K562 (cell line): ENCODE measurements at regions not wholly inside any gene's neighbourhood (a gene's known extent, or its start where the extent isn't known, plus 50 kb on each side); places are given as distances from the start of the nearest gene placed in this dataset.

Experiments used
- ATAC-seq: fragments of 200-7000 bp; cut with Tn5 transposase; 3 replicates; pipeline ENCODE4 v1.9.1; 2020; ENCODE audit warnings: moderate library complexity
- BruUV-seq: library from RNA; stranded (reverse); fragments of 400-500 nt; replicated peaks from 2 replicates; lab custom pipeline; 2021; lab: Mats Ljungman, UMichigan
- CTCF ChIA-PET: fragments of 300-600 bp; formaldehyde crosslinking; extraction: SDS; loops from one replicate; lab custom pipeline; 2021; ENCODE audit warnings: low intra/inter-chr PET ratio; lab: Yijun Ruan, JAX
- POLR2A ChIA-PET: fragments of 300-600, 350-650 bp; sonication (Branson Sonifier 250); formaldehyde crosslinking; extraction: SDS; loops from one replicate; lab custom pipeline; 2021; ENCODE audit warnings: antibody characterized with exemption, inconsistent platforms; lab: Yijun Ruan, JAX
- DNase-seq, 4 experiments: peaks; one replicate each; pipeline versions ENCODE4 v3.0.0 to v3.0.0-alpha.2; 2011 to 2018; ENCODE audit warnings: low spot score in 3 of 4, mixed read lengths in 3 of 4; ENCODE audit errors: extremely low read depth in 1 of 4
- FAIRE-seq: peaks from 2 replicates; lab custom pipeline; 2011; peaks lifted over from hg19 to GRCh38; lab: Jason Lieb, UNC
- H2AFZ ChIP-seq: 2 replicates; pipeline ENCODE4 v1.6.0; 2011; ENCODE audit warnings: low read depth, low read length, control low read depth, inconsistent platforms
- H3K27ac ChIP-seq: fragments of 200-600 bp; 3 replicates; pipeline ENCODE4 v1.8.0; 2011; ENCODE audit warnings: low read depth, mild to moderate bottlenecking, control low read depth, inconsistent platforms, low read length, moderate library complexity, mixed read lengths; ENCODE audit errors: extremely low read depth
- H3K27me3 ChIP-seq, 2 experiments: fragments of 300-600 bp in 1 of 2; 2 replicates in 1 of 2; 3 replicates in 1 of 2; pipeline versions ENCODE4 v1.6.0 to v1.8.0; 2011; ENCODE audit warnings: inconsistent platforms in 2 of 2, low read length in 2 of 2, mild to moderate bottlenecking in 1 of 2, mixed read lengths in 1 of 2, moderate library complexity in 1 of 2; ENCODE audit not compliant: control insufficient read depth in 2 of 2, insufficient read depth in 2 of 2
- H3K36me3 ChIP-seq: fragments of 300-600 bp; 3 replicates; pipeline ENCODE4 v1.8.0; 2011; ENCODE audit warnings: mild to moderate bottlenecking, low read length, inconsistent platforms; ENCODE audit not compliant: control insufficient read depth, insufficient read depth
- H3K4me1 ChIP-seq, 2 experiments: fragments of 200-600 bp in 1 of 2; replicated peaks in 1 of 2; 2 replicates in 1 of 2; 3 replicates in 1 of 2; pipeline versions ENCODE4 v1.5.1 to v1.8.0; 2011; ENCODE audit warnings: inconsistent platforms in 2 of 2, low read length in 2 of 2, mild to moderate bottlenecking in 1 of 2, mixed read lengths in 1 of 2, moderate library complexity in 1 of 2; ENCODE audit not compliant: control insufficient read depth in 2 of 2, insufficient read depth in 2 of 2
- H3K4me2 ChIP-seq: 2 replicates; pipeline ENCODE4 v1.6.1; 2011; ENCODE audit warnings: low read length, control low read depth, inconsistent platforms, mixed read lengths; ENCODE audit not compliant: insufficient read depth
- H3K4me3 ChIP-seq: fragments of 200-600 bp; sonication (generic), shearing (Covaris generic); 2 replicates; pipeline ENCODE4 v1.5.1; 2016; ENCODE audit warnings: control low read depth, inconsistent platforms
- H3K79me2 ChIP-seq: fragments of 200-600 bp; 3 replicates; pipeline ENCODE4 v1.8.0; 2011; ENCODE audit warnings: low read length, inconsistent platforms; ENCODE audit not compliant: control insufficient read depth, insufficient read depth
- H3K9ac ChIP-seq, 2 experiments: 2 replicates each; pipeline versions ENCODE4 v1.6.0 to v1.6.1; 2011; ENCODE audit warnings: low read depth in 2 of 2, low read length in 2 of 2, control low read depth in 1 of 2, inconsistent platforms in 1 of 2, mild to moderate bottlenecking in 1 of 2, mixed read lengths in 1 of 2; ENCODE audit not compliant: insufficient read depth in 1 of 2
- H3K9me1 ChIP-seq: one replicate; pipeline ENCODE4 v1.6.0; 2011; ENCODE audit warnings: inconsistent platforms, mild to moderate bottlenecking, low read length, moderate library complexity; ENCODE audit not compliant: control insufficient read depth, insufficient read depth
- H3K9me3 ChIP-seq: replicated peaks from 2 replicates; pipeline ENCODE4 v1.5.1; 2011; ENCODE audit warnings: low read depth, low read length, inconsistent platforms; ENCODE audit not compliant: control insufficient read depth, insufficient read depth
- H4K20me1 ChIP-seq: replicated peaks from 2 replicates; pipeline ENCODE4 v1.6.1; 2011; ENCODE audit warnings: low read length, inconsistent platforms, mixed read lengths; ENCODE audit not compliant: control insufficient read depth, insufficient read depth
- ATF4 ChIP-seq: fragments of 450-650 bp; formaldehyde crosslinking; IDR thresholded peaks from 2 replicates; pipeline ENCODE4 v1.4.0; 2022; ENCODE audit warnings: mild to moderate bottlenecking, moderate library complexity
- FOXP1 ChIP-seq: sonication (generic); formaldehyde crosslinking; IDR thresholded peaks from 2 replicates; pipeline ENCODE4 v1.8.0; 2022; ENCODE audit warnings: mild to moderate bottlenecking, missing genetic modification reagents
- MAZ ChIP-seq, 2 experiments: fragments of 450-650 bp in 1 of 2; sonication (generic) in 1 of 2; formaldehyde crosslinking; IDR thresholded peaks in 1 of 2; conservative IDR thresholded peaks in 1 of 2; 2 replicates each; pipeline versions ENCODE4 v1.4.0 to v1.5.0; 2020; ENCODE audit warnings: mild to moderate bottlenecking in 1 of 2, missing genetic modification reagents in 1 of 2
- MED1 ChIP-seq: sonication (generic); formaldehyde crosslinking; IDR thresholded peaks from 2 replicates; pipeline ENCODE4 v1.8.1; 2023; ENCODE audit warnings: missing genetic modification reagents, borderline replicate concordance
- MEF2D ChIP-seq: conservative IDR thresholded peaks from 2 replicates; pipeline ENCODE4 v1.6.1; 2016; ENCODE audit warnings: low read depth, missing genetic modification characterization, missing compliant biosample characterization
- MTA3 ChIP-seq: fragments of 450-650 bp; formaldehyde crosslinking; IDR thresholded peaks from 2 replicates; pipeline ENCODE4 v1.6.1; 2017; ENCODE audit warnings: mild to moderate bottlenecking, borderline replicate concordance
- NRF1 ChIP-seq, 2 experiments: fragments of 450-650 bp; IDR thresholded peaks in 1 of 2; conservative IDR thresholded peaks in 1 of 2; 2 replicates each; pipeline ENCODE4 v1.6.1; 2014; ENCODE audit warnings: mild to moderate bottlenecking in 2 of 2
- RBM34 ChIP-seq: fragments of 200-400 bp; formaldehyde crosslinking; IDR thresholded peaks from 2 replicates; pipeline ENCODE4 v1.6.1; 2018; ENCODE audit warnings: low read length, borderline replicate concordance; ENCODE audit not compliant: insufficient read depth
- REST ChIP-seq, 2 experiments: fragments of 450-650 bp; formaldehyde crosslinking in 1 of 2; IDR thresholded peaks; 2 replicates each; pipeline versions ENCODE4 v1.4.0 to v1.6.1; 2014 to 2020; ENCODE audit warnings: mild to moderate bottlenecking in 2 of 2, borderline replicate concordance in 1 of 2, low read depth in 1 of 2
- STAT5B ChIP-seq: fragments of 250-450 bp; sonication (Bioruptor Pico); IDR thresholded peaks from 2 replicates; pipeline ENCODE4 v1.8.0; 2021; ENCODE audit warnings: mild to moderate bottlenecking, inconsistent platforms
- TAF7 ChIP-seq: fragments of 450-650 bp; IDR thresholded peaks from 2 replicates; pipeline ENCODE4 v1.6.1; 2016; ENCODE audit warnings: missing genetic modification characterization, missing compliant biosample characterization
- THRA ChIP-seq: fragments of 450-650 bp; IDR thresholded peaks from 2 replicates; pipeline ENCODE4 v1.6.1; 2017; ENCODE audit warnings: mild to moderate bottlenecking, moderate library complexity
- WGBS: fragments of 100-300 bp; shearing (Covaris generic); methylation state at CpG from one replicate; pipeline ENCODE4 v1.1.6; 2016; ENCODE audit warnings: low coverage, mixed read lengths; ENCODE audit not compliant: insufficient coverage; ENCODE audit errors: missing lambda C conversion rate; 5-methylcytosine and 5-hydroxymethylcytosine counted together
- in situ Hi-C: fragments of 300-500 bp; cut with MboI; formaldehyde crosslinking; loops from 4 replicates; pipeline ENCODE4 v1.15.0; 2018; ENCODE audit warnings: inconsistent platforms, mixed read lengths
- intact Hi-C: fragments of 100-400 bp; cut with micrococcal nuclease; formaldehyde crosslinking; loops from 2 replicates; pipeline ENCODE4 v1.14.2; 2022

GRCh38 chr11:115933564-115933963 is 429.3 kb upstream of the CADM1 start:
- ChIA-PET POLR2A (no interaction called here), CTCF (no interaction called here)
- H4K20me1 ChIP-seq: no peaks in the 10 kb centered on the region
- no peaks in the 10 kb centered on the region for H3K9me1 ChIP-seq
- in situ Hi-C loops: no loop called here
- no peaks in the 10 kb centered on the region for H3K36me3 ChIP-seq
- no TSS peak for BruUV-seq
- 0% methylated on average over 4 of the region's 4 CpGs for WGBS
- no peak overlapping the region for H3K27ac ChIP-seq
- ATAC-seq (no peak), DNase-seq (no peak), FAIRE-seq (no peak)
- no peaks in the 10 kb centered on the region for H3K79me2 ChIP-seq
- no peak overlapping the region for H3K4me2 ChIP-seq
- no peaks in the 10 kb centered on the region for H3K9me3 ChIP-seq
- intact Hi-C loops: no loop called here
- H3K4me3 ChIP-seq: no peak overlapping the region
- H2AFZ ChIP-seq: no peak overlapping the region
- H3K27me3 ChIP-seq: no peaks in the 10 kb centered on the region
- no peaks in the 10 kb centered on the region for H3K4me1 ChIP-seq
- H3K9ac ChIP-seq: no peak overlapping the region
- no peak for TF ChIP-seq MEF2D
- TF ChIP-seq STAT5B (CRISPR knock-in tag): no peak
- TF ChIP-seq MAZ (CRISPR knock-in tag; conservative IDR thresholded peaks at IDR 0.05 in 1 of 2, IDR thresholded peaks at IDR 0.05 in 1 of 2): no peak
- no peak for TF ChIP-seq ATF4 (CRISPR knock-in tag)
- TF ChIP-seq NRF1 (conservative IDR thresholded peaks at IDR 0.05 in 1 of 2, IDR thresholded peaks at IDR 0.05 in 1 of 2): no peak
- TF ChIP-seq RBM34: no peak
- TF ChIP-seq TAF7 (tag): no peak
- no peak for TF ChIP-seq THRA
- TF ChIP-seq MTA3: no peak
- TF ChIP-seq FOXP1 (CRISPR knock-in tag): no peak
- no peak for TF ChIP-seq MED1 (CRISPR knock-in tag)
- no peak for TF ChIP-seq REST (IDR thresholded peaks at IDR 0.05; ENCODE audit: borderline replicate concordance)
- no peak for TF ChIP-seq REST (CRISPR knock-in tag; IDR thresholded peaks at IDR 0.05; ENCODE audit: low read depth)
